H1 (cell line): ENCODE measurements at regions not wholly inside any gene's neighbourhood (a gene's known extent, or its start where the extent isn't known, plus 50 kb on each side); places are given as distances from the start of the nearest gene placed in this dataset.

Experiments used
- CHD7 ChIP-seq: fragments of 300-600 bp; sonication (generic); IDR thresholded peaks from 2 replicates; pipeline ENCODE4 v1.7.1; 2012; ENCODE audit warnings: low read length, moderate library complexity, mild to moderate bottlenecking, inconsistent platforms; ENCODE audit not compliant: insufficient replicate concordance
- GTF2F1 ChIP-seq: IDR thresholded peaks from 2 replicates; pipeline ENCODE4 v1.6.1; 2012; ENCODE audit warnings: low read depth, low read length, improper control_type of control experiment, borderline replicate concordance
- PHF8 ChIP-seq: fragments of 200-600 bp; sonication (generic); conservative IDR thresholded peaks from 2 replicates; pipeline ENCODE4 v1.7.1; 2012; ENCODE audit warnings: low read depth, mild to moderate bottlenecking, inconsistent platforms, low read length, moderate library complexity
- POLR2A ChIP-seq, 2 experiments: IDR thresholded peaks; 1 replicate in 1 of 2; 2 replicates in 1 of 2; pipeline ENCODE4 v1.6.1; 2011; ENCODE audit warnings: low read depth in 2 of 2, low read length in 2 of 2, mild to moderate bottlenecking in 2 of 2; ENCODE audit errors: control extremely low read depth in 1 of 2
- RBBP5 ChIP-seq: IDR thresholded peaks from 2 replicates; pipeline ENCODE4 v1.7.1; 2012; ENCODE audit warnings: low read depth, mild to moderate bottlenecking, inconsistent platforms, low read length, moderate library complexity, borderline replicate concordance
- SIRT6 ChIP-seq: IDR thresholded peaks from one replicate; pipeline ENCODE4 v1.7.1; 2012; ENCODE audit warnings: low read length, inconsistent platforms
- TAF7 ChIP-seq: optimal IDR thresholded peaks from 2 replicates; pipeline ENCODE3; 2011; ENCODE audit warnings: low read depth, mild to moderate bottlenecking, inconsistent platforms, low read length, moderate library complexity, borderline replicate concordance

- TF ChIP-seq CHD7 = no peak
- TF ChIP-seq POLR2A (IDR thresholded peaks at IDR 0.05; ENCODE audit: control extremely low read depth in 1 of 2, low read depth in 2 of 2, low read length in 2 of 2) = no peak
- TF ChIP-seq RBBP5 = no peak
- TF ChIP-seq SIRT6 = no peak
- TF ChIP-seq PHF8 = no peak
- TF ChIP-seq GTF2F1 = no peak
- TF ChIP-seq TAF7 = no peak
Observed at GRCh38 chr20:47843886-47844567, 58.7 kb upstream of the SULF2 start (continued).
